IPS DF 19.7 (cell line): ENCODE measurements at regions not wholly inside any gene's neighbourhood (a gene's known extent, or its start where the extent isn't known, plus 50 kb on each side); places are given as distances from the start of the nearest gene placed in this dataset.

Source experiments
- DNase-seq: peaks from one replicate; pipeline ENCODE4 v3.0.0-alpha.2; 2013; ENCODE audit warnings: low read depth, low spot score

- no peak for DNase-seq
Observed at GRCh38 chr15:58324533-58324932, 107.3 kb upstream of the LIPC start.

- no peak for DNase-seq
Observed at GRCh38 chr15:58327958-58328357, 103.8 kb upstream of the LIPC start.

GRCh38 chr15:58329211-58329610, 102.6 kb upstream of the LIPC start:
- no peak for DNase-seq

GRCh38 chr15:58329781-58330671, 101.8 kb upstream of the LIPC start:
- DNase-seq: no peak

GRCh38 chr15:58330741-58331559, 100.8 kb upstream of the LIPC start:
- no peak for DNase-seq

GRCh38 chr15:58331560-58331912, 100.3 kb upstream of the LIPC start:
- DNase-seq: no peak

GRCh38 chr15:58331913-58332675, 99.7 kb upstream of the LIPC start:
- peak; percentile 52 for DNase-seq

- DNase-seq: no peak
Observed at GRCh38 chr15:58332676-58333400, 99.0 kb upstream of the LIPC start.

GRCh38 chr15:58334803-58335202, 97.0 kb upstream of the LIPC start:
- DNase-seq: no peak

- no peak for DNase-seq
Observed at GRCh38 chr15:58336161-58336560, 95.6 kb upstream of the LIPC start.

GRCh38 chr15:58340176-58340575, 91.6 kb upstream of the LIPC start:
- no peak for DNase-seq

GRCh38 chr15:58342508-58342907, 89.3 kb upstream of the LIPC start:
- no peak for DNase-seq

GRCh38 chr15:58344213-58345070, 87.3 kb upstream of the LIPC start:
- no peak for DNase-seq

- no peak for DNase-seq
Observed at GRCh38 chr15:58346361-58346760, 85.4 kb upstream of the LIPC start.

GRCh38 chr15:58348095-58348812, 83.5 kb upstream of the LIPC start:
- no peak for DNase-seq

GRCh38 chr15:58352026-58352929, 79.5 kb upstream of the LIPC start:
- no peak for DNase-seq

GRCh38 chr15:58355382-58355971, 76.3 kb upstream of the LIPC start:
- DNase-seq: no peak

GRCh38 chr15:58355973-58356372, 75.8 kb upstream of the LIPC start:
- DNase-seq: no peak
